Lung (tissue), 11 donors: ENCODE measurements at regions not wholly inside any gene's neighbourhood (a gene's known extent, or its start where the extent isn't known, plus 50 kb on each side); places are given as distances from the start of the nearest gene placed in this dataset.

Experiments
- ATAC-seq: fragments of 200-7000 bp; cut with Tn5 transposase; one replicate; pipeline ENCODE4 v1.9.1; 2020; ENCODE audit warnings: moderate number of reproducible peaks; ENCODE audit not compliant: insufficient read depth, low FRiP score
- DNase-seq, 3 donors: peaks; one replicate each; pipeline ENCODE4 v3.0.0-alpha.2; 2013 to 2017
- H3K27ac ChIP-seq, 2 donors: one replicate each; pipeline ENCODE4 v1.5.1; 2013; ENCODE audit warnings: mild to moderate bottlenecking in 2 of 2, moderate library complexity in 2 of 2, control low read depth in 1 of 2, inconsistent platforms in 1 of 2, low read depth in 1 of 2, low read length in 1 of 2
- H3K27me3 ChIP-seq, 3 donors: one replicate each; pipeline ENCODE4 v1.5.1; 2013; ENCODE audit warnings: low read length in 2 of 3; ENCODE audit not compliant: control insufficient read depth in 3 of 3, insufficient read depth in 3 of 3
- H3K36me3 ChIP-seq, 4 donors: one replicate each; pipeline ENCODE4 v1.5.1; 2013; ENCODE audit warnings: low read length in 4 of 4, mild to moderate bottlenecking in 1 of 4, moderate library complexity in 1 of 4; ENCODE audit not compliant: control insufficient read depth in 4 of 4, insufficient read depth in 4 of 4
- H3K4me1 ChIP-seq, 5 donors: one replicate each; pipeline ENCODE4 v1.5.1; 2013; ENCODE audit warnings: low read length in 5 of 5, mild to moderate bottlenecking in 2 of 5, moderate library complexity in 1 of 5; ENCODE audit not compliant: control insufficient read depth in 5 of 5, insufficient read depth in 5 of 5
- H3K4me3 ChIP-seq: one replicate; pipeline ENCODE4 v1.5.1; 2013; ENCODE audit warnings: mild to moderate bottlenecking, control low read depth, moderate library complexity
- H3K9ac ChIP-seq, 2 donors: one replicate each; pipeline ENCODE4 v1.5.1; 2013; ENCODE audit warnings: low read length in 2 of 2, control low read depth in 1 of 2; ENCODE audit not compliant: insufficient read depth in 1 of 2
- H3K9me3 ChIP-seq, 4 donors: one replicate each; pipeline ENCODE4 v1.5.1; 2013; ENCODE audit warnings: low read length in 3 of 4, mild to moderate bottlenecking in 1 of 4, moderate library complexity in 1 of 4; ENCODE audit not compliant: control insufficient read depth in 4 of 4, insufficient read depth in 3 of 4
- WGBS, 2 donors: extraction: QIAGEN DNeasy Blood & Tissue Kit; methylation state at CpG; one replicate each; pipeline ENCODE4 v1.1.7; 2013; 5-methylcytosine and 5-hydroxymethylcytosine counted together
- TF ChIP-seq, protein P1 (sequence below): IDR thresholded peaks from 2 replicates; pipeline ENCODE4 v1.5.1; 2012; ENCODE audit warnings: mild to moderate bottlenecking; ENCODE audit errors: control extremely low read depth, extremely low read depth
- donor health status: control.
- donor health status: control.
- donor health status: Bipolar disorder and iron deficiency.
- donor health status: healthy.
- donor health status: DM: yes; HTN: yes; CAD: no.

DNA sequence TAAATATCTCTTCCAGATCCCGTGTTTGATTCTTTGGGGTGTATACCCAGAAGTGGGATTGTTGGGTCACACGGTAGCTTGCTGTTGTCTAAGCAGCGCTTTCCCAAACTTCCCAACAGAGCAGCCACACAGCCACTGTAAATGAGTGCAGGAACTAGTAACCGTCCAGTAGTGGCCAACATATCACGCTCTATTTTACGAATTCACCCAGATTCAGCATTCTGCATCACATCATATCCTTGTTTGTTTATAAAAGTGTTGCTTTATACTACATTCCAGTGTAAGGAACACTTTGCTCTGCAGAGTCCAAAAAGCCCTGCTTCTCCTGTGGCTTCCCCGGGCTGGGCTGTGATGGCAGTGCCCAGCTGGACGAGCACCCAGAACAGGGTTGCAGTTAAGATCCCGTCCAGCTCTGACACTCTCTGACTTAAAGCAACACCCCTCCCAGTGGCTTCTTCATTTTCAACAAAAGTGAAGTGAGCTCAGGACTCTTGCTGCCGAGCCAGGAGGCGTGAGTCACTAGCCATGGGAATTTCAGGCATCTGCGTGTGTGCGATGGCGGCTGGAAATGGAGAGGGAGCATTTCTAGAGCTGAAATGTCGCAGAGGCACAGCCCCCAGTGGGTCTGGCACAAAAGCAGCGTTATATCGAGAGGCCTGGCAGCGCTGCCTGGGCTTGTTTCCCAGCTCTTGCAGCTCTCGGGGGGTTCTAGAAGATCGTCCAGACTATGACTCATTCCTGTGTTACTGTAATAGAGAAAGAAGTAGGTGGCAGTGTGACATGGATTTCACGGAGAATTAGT is 216.3 kb upstream of the ECI2 start:
- no peaks in the 10 kb centered on the region for H3K9me3 ChIP-seq
- H3K4me1 ChIP-seq: peaks cover 0 to 21% (median 11%) of the 10 kb centered on the region in 5 donors
- 56 to 81% methylated on average over 21 of the region's 21 CpGs for WGBS, 2 donors
- H3K36me3 ChIP-seq: no peaks in the 10 kb centered on the region
- peaks cover 0 to 15% (median 2%) of the 10 kb centered on the region in 3 donors for H3K27me3 ChIP-seq
- TF ChIP-seq, protein P1, sequence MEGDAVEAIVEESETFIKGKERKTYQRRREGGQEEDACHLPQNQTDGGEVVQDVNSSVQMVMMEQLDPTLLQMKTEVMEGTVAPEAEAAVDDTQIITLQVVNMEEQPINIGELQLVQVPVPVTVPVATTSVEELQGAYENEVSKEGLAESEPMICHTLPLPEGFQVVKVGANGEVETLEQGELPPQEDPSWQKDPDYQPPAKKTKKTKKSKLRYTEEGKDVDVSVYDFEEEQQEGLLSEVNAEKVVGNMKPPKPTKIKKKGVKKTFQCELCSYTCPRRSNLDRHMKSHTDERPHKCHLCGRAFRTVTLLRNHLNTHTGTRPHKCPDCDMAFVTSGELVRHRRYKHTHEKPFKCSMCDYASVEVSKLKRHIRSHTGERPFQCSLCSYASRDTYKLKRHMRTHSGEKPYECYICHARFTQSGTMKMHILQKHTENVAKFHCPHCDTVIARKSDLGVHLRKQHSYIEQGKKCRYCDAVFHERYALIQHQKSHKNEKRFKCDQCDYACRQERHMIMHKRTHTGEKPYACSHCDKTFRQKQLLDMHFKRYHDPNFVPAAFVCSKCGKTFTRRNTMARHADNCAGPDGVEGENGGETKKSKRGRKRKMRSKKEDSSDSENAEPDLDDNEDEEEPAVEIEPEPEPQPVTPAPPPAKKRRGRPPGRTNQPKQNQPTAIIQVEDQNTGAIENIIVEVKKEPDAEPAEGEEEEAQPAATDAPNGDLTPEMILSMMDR: no peak
- no peak overlapping the region for H3K4me3 ChIP-seq
- peak; percentile 21 for ATAC-seq
- no peak overlapping the region for H3K9ac ChIP-seq
- DNase-seq: peak; percentile 46 to 76 (median 63)
- H3K27ac ChIP-seq: peak overlapping the region; percentile 69 to 89

DNA sequence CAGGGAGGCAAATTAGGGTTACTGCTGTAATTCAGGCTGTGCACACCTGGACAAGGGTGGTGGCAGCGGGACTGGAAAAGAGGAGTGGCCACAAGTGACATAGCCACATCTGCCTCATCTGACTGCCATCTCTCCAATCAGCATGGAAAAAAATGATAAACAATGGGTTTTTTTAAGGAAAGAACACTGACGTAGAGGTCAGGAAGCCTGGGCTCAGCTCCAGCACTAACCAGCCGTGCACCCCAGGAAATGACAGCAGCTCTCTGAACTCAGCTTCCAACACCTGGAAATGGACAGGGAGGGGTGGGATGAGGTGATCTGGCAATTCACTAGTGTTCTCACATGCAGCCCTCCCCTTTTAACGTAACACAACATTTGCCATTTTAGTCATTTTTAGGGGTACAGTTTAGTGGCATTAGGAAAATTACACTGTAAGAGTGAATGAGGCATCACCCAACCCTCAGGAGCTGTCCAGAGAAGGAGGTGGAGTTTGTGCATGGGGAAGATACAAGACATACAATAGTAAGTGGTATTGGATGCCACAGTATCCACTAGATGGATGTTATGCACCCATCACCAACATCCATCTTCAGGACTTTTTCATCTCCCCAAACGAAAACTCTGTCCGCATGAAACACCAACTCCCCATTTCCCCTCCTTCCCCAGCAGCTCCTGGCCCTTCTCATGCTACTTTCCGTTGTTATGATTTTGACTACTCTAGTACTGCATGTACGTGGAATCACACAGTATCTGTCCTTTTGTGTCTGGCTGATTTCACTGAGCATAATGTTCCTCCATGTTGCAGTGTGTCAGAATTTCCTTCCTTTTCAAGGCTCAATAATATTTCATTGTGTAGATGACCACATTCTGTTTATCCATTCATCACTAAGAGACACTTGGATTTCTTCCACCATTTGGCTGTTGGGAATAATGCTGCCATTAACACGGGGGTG is 215.5 kb upstream of the ECI2 start:
- Histone ChIP-seq H3K36me3 (no peaks in the 10 kb centered on the region), H3K4me3 (no peak overlapping the region), H3K9ac (no peak overlapping the region), H3K27ac (peak overlapping the region; percentile 69 to 89), H3K4me1 (peaks cover 0 to 21% (median 11%) of the 10 kb centered on the region in 5 donors), H3K27me3 (peaks cover 0 to 19% (median 2%) of the 10 kb centered on the region in 3 donors), H3K9me3 (no peaks in the 10 kb centered on the region)
- 51 to 54% methylated on average over 9 of the region's 9 CpGs for WGBS, 2 donors
- TF ChIP-seq, protein P1: no peak
- DNase-seq (peak; percentile 43 to 74 (median 56)), ATAC-seq (no peak)

DNA sequence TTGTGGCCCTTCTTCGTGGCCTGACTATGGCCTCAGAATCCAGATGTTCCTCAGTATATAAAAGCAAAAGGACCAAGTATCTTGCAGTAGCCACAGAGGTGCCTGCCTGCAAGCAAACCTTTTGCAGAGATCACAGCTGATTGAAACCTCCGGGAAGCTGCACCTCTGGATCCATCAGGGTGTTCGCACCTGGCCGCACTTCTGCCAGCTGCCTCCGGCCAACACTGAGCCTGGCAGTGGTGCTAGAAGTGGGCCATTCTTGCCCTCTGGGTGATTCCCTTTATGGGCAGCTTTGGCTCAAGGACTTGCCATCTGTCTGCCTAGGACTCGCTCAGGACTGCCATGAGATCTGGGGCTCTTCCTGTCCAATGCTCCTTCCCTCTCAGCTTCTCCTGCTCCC is 214.6 kb upstream of the ECI2 start:
- Histone ChIP-seq H3K9me3 (no peaks in the 10 kb centered on the region), H3K27ac (peak overlapping the region in 1 of 2 donors; percentile 32), H3K4me1 (peaks cover 0 to 21% (median 11%) of the 10 kb centered on the region in 5 donors), H3K27me3 (peaks cover 0 to 27% (median 2%) of the 10 kb centered on the region in 3 donors), H3K9ac (no peak overlapping the region), H3K36me3 (no peaks in the 10 kb centered on the region), H3K4me3 (no peak overlapping the region)
- WGBS, 2 donors: 93 to 96% methylated on average over 6 of the region's 6 CpGs
- ATAC-seq (no peak), DNase-seq (no peak)
- TF ChIP-seq, protein P1: no peak
